ENCODE measurements at regions not wholly inside any gene's neighbourhood (a gene's known extent, or its start where the extent isn't known, plus 50 kb on each side); places are given as distances from the start of the nearest gene placed in this dataset.

DNA sequence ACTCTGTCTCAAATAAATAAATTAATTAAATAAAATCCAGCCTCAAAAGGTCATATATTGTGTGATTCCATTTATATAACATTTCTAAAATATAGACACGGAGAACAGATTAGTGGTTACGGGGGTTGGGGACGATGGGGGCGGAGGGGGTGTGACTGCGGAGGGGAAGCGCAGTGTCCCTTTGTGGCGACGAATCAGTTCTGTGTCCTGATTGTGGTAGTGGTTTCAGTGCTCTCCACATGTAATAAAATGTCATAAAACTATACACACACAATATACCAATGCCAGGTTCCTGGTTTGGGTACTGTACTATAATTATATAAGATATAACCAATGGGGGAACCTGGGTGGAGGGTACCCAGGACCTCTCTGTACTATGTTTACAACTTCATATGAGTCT lies 186.4 kb downstream of the ANAPC1 start:
- TF ChIP-seq, protein P1, sequence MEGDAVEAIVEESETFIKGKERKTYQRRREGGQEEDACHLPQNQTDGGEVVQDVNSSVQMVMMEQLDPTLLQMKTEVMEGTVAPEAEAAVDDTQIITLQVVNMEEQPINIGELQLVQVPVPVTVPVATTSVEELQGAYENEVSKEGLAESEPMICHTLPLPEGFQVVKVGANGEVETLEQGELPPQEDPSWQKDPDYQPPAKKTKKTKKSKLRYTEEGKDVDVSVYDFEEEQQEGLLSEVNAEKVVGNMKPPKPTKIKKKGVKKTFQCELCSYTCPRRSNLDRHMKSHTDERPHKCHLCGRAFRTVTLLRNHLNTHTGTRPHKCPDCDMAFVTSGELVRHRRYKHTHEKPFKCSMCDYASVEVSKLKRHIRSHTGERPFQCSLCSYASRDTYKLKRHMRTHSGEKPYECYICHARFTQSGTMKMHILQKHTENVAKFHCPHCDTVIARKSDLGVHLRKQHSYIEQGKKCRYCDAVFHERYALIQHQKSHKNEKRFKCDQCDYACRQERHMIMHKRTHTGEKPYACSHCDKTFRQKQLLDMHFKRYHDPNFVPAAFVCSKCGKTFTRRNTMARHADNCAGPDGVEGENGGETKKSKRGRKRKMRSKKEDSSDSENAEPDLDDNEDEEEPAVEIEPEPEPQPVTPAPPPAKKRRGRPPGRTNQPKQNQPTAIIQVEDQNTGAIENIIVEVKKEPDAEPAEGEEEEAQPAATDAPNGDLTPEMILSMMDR (conservative IDR thresholded peaks at IDR 0.05; ENCODE audit: low read length), result no peak
- TF ChIP-seq EZH2phosphoT487 (IDR thresholded peaks at IDR 0.05; ENCODE audit: borderline replicate concordance), result no peak
